SKM-1 treated with dmso at 0.1 percent for 144 hours (cell line): ENCODE measurements at regions not wholly inside any gene's neighbourhood (a gene's known extent, or its start where the extent isn't known, plus 50 kb on each side); places are given as distances from the start of the nearest gene placed in this dataset.

ENCODE experiments used
- DNase-seq: peaks from one replicate; lab custom pipeline; 2025; ENCODE audit not compliant: unreplicated experiment; lab: John Stamatoyannopoulos, UW

- DNase-seq: no peak
Measured at GRCh38 chr9:79176014-79176697, 395.6 kb upstream of the TLE4 start.

- no peak for DNase-seq
Measured at GRCh38 chr9:79184831-79185230, 386.9 kb upstream of the TLE4 start.

GRCh38 chr9:79185866-79186265 lies 385.9 kb upstream of the TLE4 start:
- DNase-seq: no peak

- DNase-seq: no peak
Measured at GRCh38 chr9:79189511-79189924, 382.2 kb upstream of the TLE4 start.

GRCh38 chr9:79193001-79193400 lies 378.8 kb upstream of the TLE4 start:
- no peak for DNase-seq

- DNase-seq: no peak
Measured at GRCh38 chr9:79193501-79194223, 378.1 kb upstream of the TLE4 start.

GRCh38 chr9:79195879-79196278 lies 375.9 kb upstream of the TLE4 start:
- no peak for DNase-seq

GRCh38 chr9:79196606-79197005 lies 375.2 kb upstream of the TLE4 start:
- DNase-seq: no peak

GRCh38 chr9:79200336-79200735 lies 371.4 kb upstream of the TLE4 start:
- DNase-seq: no peak

- no peak for DNase-seq
Measured at GRCh38 chr9:79201636-79202035, 370.1 kb upstream of the TLE4 start.

- no peak for DNase-seq
Measured at GRCh38 chr9:79208791-79209396, 362.9 kb upstream of the TLE4 start.

GRCh38 chr9:79210541-79211243 lies 361.1 kb upstream of the TLE4 start:
- no peak for DNase-seq

- DNase-seq: no peak
Measured at GRCh38 chr9:79213417-79214125, 358.2 kb upstream of the TLE4 start.

- DNase-seq: no peak
Measured at GRCh38 chr9:79215821-79216220, 355.9 kb upstream of the TLE4 start.

- DNase-seq: no peak
Measured at GRCh38 chr9:79220251-79220650, 351.5 kb upstream of the TLE4 start.

GRCh38 chr9:79220666-79221065 lies 351.1 kb upstream of the TLE4 start:
- DNase-seq: no peak

GRCh38 chr9:79221084-79221483 lies 350.7 kb upstream of the TLE4 start:
- DNase-seq: no peak

- no peak for DNase-seq
Measured at GRCh38 chr9:79222483-79222882, 349.3 kb upstream of the TLE4 start.

- no peak for DNase-seq
Measured at GRCh38 chr9:79224672-79225433, 346.9 kb upstream of the TLE4 start.

- DNase-seq: no peak
Measured at GRCh38 chr9:79233542-79233941, 338.2 kb upstream of the TLE4 start.
